Loucy (cell line): ENCODE measurements at regions not wholly inside any gene's neighbourhood (a gene's known extent, or its start where the extent isn't known, plus 50 kb on each side); places are given as distances from the start of the nearest gene placed in this dataset.

Experiments
- H2AFZ ChIP-seq: fragments of 200-600 bp; sonication (generic); 2 replicates; pipeline ENCODE4 v1.6.0; 2016; ENCODE audit warnings: antibody characterized with exemption, mild to moderate bottlenecking, low read length, moderate library complexity
- H3F3A ChIP-seq: fragments of 200-600 bp; 2 replicates; pipeline ENCODE4 v1.6.0; 2016; ENCODE audit warnings: antibody characterized with exemption, low read depth, mild to moderate bottlenecking
- H3K27me3 ChIP-seq: fragments of 200-600 bp; sonication (generic); 2 replicates; pipeline ENCODE4 v1.6.1; 2014; ENCODE audit warnings: low read length, mild to moderate bottlenecking; ENCODE audit not compliant: insufficient read depth, poor library complexity, severe bottlenecking
- H3K36me3 ChIP-seq: fragments of 200-600 bp; sonication (generic); 2 replicates; pipeline ENCODE4 v1.6.1; 2016; ENCODE audit warnings: low read length; ENCODE audit not compliant: insufficient read depth
- H3K4me1 ChIP-seq: fragments of 200-600 bp; sonication (generic); 2 replicates; pipeline ENCODE4 v1.5.1; 2014; ENCODE audit warnings: low read length, mild to moderate bottlenecking; ENCODE audit not compliant: insufficient read depth, poor library complexity, severe bottlenecking
- H3K4me2 ChIP-seq: fragments of 200-600 bp; sonication (generic); 2 replicates; pipeline ENCODE4 v1.6.0; 2014; ENCODE audit warnings: antibody characterized with exemption, low read length, low read depth, mild to moderate bottlenecking; ENCODE audit not compliant: poor library complexity, severe bottlenecking
- H3K4me3 ChIP-seq: fragments of 200-600 bp; sonication (generic); 2 replicates; pipeline ENCODE4 v1.5.1; 2014; ENCODE audit warnings: low read length, mild to moderate bottlenecking, mixed read lengths; ENCODE audit not compliant: poor library complexity, severe bottlenecking
- H3K79me2 ChIP-seq: fragments of 200-600 bp; sonication (generic); 2 replicates; pipeline ENCODE4 v1.6.1; 2014; ENCODE audit warnings: low read length; ENCODE audit not compliant: insufficient read depth
- H3K9ac ChIP-seq: fragments of 200-600 bp; sonication (generic); 2 replicates; pipeline ENCODE4 v1.6.0; 2014; ENCODE audit warnings: mild to moderate bottlenecking, low read depth, low read length, moderate library complexity; ENCODE audit not compliant: poor library complexity, severe bottlenecking
- H3K9me2 ChIP-seq: fragments of 200-600 bp; sonication (generic); replicated peaks from 2 replicates; pipeline ENCODE4 v1.6.1; 2016; ENCODE audit warnings: low read depth, low read length, mixed read lengths
- H3K9me3 ChIP-seq: fragments of 200-600 bp; sonication (generic); 2 replicates; pipeline ENCODE4 v1.6.1; 2014; ENCODE audit warnings: mild to moderate bottlenecking, antibody characterized with exemption, low read length, low read depth; ENCODE audit not compliant: insufficient read depth
- H4K20me1 ChIP-seq: fragments of 200-600 bp; sonication (generic); 2 replicates; pipeline ENCODE4 v1.6.0; 2014; ENCODE audit warnings: antibody characterized with exemption, low read length, mild to moderate bottlenecking; ENCODE audit not compliant: insufficient read depth, poor library complexity, severe bottlenecking
- EZH2phosphoT487 ChIP-seq: fragments of 200-600 bp; IDR thresholded peaks from 2 replicates; pipeline ENCODE4 v1.6.1; 2018; ENCODE audit warnings: antibody characterized with exemption, mild to moderate bottlenecking, moderate library complexity, borderline replicate concordance
- TF ChIP-seq, protein P1 (sequence below): fragments of 200-600 bp; sonication (generic); conservative IDR thresholded peaks from 2 replicates; pipeline ENCODE4 v1.5.1; 2014; ENCODE audit warnings: mild to moderate bottlenecking, antibody characterized with exemption, low read length

DNA sequence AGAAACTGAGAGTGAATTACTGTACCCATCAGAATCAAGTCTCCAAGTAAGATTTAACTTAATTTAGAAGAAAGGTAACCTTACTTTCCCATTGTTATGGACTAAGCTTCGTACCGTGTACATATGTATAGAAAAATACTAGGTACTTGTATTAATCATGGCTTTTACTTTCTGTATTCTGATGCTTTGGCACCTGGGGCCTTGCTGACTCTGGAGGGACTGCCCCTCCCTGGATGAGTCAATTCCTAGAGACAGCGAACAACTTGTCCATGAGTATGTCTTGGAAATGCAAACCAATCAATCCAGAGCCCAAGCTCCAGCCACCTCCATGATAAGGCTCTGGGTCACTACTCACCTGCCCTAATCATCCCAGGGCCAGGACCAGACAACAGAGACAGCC lies 50.0 kb upstream of the DGKG start:
- H3K36me3 ChIP-seq, result no peaks in the 10 kb centered on the region
- H3K9ac ChIP-seq, result no peak overlapping the region
- TF ChIP-seq, protein P1, sequence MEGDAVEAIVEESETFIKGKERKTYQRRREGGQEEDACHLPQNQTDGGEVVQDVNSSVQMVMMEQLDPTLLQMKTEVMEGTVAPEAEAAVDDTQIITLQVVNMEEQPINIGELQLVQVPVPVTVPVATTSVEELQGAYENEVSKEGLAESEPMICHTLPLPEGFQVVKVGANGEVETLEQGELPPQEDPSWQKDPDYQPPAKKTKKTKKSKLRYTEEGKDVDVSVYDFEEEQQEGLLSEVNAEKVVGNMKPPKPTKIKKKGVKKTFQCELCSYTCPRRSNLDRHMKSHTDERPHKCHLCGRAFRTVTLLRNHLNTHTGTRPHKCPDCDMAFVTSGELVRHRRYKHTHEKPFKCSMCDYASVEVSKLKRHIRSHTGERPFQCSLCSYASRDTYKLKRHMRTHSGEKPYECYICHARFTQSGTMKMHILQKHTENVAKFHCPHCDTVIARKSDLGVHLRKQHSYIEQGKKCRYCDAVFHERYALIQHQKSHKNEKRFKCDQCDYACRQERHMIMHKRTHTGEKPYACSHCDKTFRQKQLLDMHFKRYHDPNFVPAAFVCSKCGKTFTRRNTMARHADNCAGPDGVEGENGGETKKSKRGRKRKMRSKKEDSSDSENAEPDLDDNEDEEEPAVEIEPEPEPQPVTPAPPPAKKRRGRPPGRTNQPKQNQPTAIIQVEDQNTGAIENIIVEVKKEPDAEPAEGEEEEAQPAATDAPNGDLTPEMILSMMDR, result no peak
- TF ChIP-seq EZH2phosphoT487, result no peak
- H3K9me3 ChIP-seq, result no peaks in the 10 kb centered on the region
- H3K4me1 ChIP-seq, result peaks cover 18% of the 10 kb centered on the region
- no peaks in the 10 kb centered on the region for H3K79me2 ChIP-seq
- no peaks in the 10 kb centered on the region for H3F3A ChIP-seq
- H3K4me2 ChIP-seq, result no peak overlapping the region
- no peaks in the 10 kb centered on the region for H4K20me1 ChIP-seq
- no peaks in the 10 kb centered on the region for H3K9me2 ChIP-seq
- H2AFZ ChIP-seq, result no peak overlapping the region
- no peaks in the 10 kb centered on the region for H3K27me3 ChIP-seq
- H3K4me3 ChIP-seq, result no peak overlapping the region
